Cardiac fibroblast (primary cell): ENCODE measurements at regions not wholly inside any gene's neighbourhood (a gene's known extent, or its start where the extent isn't known, plus 50 kb on each side); places are given as distances from the start of the nearest gene placed in this dataset.

Source experiments
- DNase-seq, 2 donors: peaks; one replicate each; pipeline versions ENCODE4 v3.0.0 to v3.0.0-alpha.2; 2010; ENCODE audit warnings: low read depth in 2 of 2
- H3K4me3 ChIP-seq, 2 donors: replicated peaks in 1 of 2; 1 replicate in 1 of 2; 2 replicates in 1 of 2; pipeline ENCODE4 v1.5.1; 2011; ENCODE audit warnings: low read depth in 2 of 2, low read length in 2 of 2, mild to moderate bottlenecking in 2 of 2, moderate library complexity in 1 of 2
- CTCF ChIP-seq: IDR thresholded peaks from one replicate; pipeline ENCODE4 v1.5.1; 2011; ENCODE audit warnings: low read depth, mild to moderate bottlenecking, low read length, inconsistent platforms

GRCh38 chr3:158882445-158882844, 80.6 kb downstream of the MFSD1 start:
- no peak for TF ChIP-seq CTCF
- DNase-seq, result no peak
- H3K4me3 ChIP-seq, result no peak overlapping the region

DNA sequence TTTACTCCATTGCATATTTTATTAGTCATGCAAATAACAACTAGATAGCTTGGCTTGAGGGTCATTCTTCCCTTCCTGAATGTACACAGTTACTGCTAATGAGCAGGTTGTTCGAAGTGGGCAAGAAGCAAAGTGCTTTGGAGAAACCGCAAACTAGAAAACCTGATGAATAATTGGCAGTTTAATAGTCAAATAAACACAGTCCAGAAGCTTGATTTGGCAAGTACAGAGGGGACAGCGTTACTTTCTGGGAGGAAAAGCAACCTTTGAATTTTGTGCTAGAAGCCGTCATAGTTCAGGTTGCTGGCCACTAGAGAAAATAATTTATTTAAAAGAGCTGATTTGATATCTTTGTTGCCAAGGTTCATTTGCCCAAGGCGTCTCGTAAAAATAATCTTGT, 94.9 kb downstream of the MFSD1 start:
- no peak for DNase-seq
- no peak for TF ChIP-seq CTCF
- H3K4me3 ChIP-seq, result no peak overlapping the region

- TF ChIP-seq CTCF, result no peak
- no peak overlapping the region for H3K4me3 ChIP-seq
- DNase-seq, result no peak
Observed at GRCh38 chr3:158906749-158907148, 104.9 kb downstream of the MFSD1 start.

DNA sequence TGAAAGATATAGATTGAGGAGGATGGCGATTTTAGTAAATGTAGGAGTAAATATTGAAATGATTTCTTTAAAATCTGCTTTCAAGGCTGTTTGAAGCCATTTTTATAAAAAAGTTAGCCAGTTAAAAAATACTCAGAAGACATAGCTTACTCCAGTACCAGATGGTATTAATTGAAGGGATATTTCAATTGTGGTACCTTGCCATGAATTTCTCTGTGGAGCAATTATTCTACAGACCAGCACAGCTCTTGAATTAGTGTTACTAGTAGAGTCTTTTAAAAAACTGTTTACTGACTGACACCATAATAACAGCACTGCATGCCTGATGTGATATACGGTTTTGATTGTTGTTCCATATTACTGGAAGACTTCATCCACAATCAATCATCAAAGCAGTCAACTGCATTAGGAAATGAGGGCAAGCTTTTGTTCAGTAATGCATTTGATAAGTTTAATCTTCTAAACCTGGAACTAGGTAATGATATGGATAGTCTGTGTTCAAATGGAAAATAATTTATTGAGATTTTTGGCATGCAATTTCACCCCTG, 106.4 kb downstream of the MFSD1 start:
- no peak for TF ChIP-seq CTCF
- no peak for DNase-seq
- no peak overlapping the region for H3K4me3 ChIP-seq

DNA sequence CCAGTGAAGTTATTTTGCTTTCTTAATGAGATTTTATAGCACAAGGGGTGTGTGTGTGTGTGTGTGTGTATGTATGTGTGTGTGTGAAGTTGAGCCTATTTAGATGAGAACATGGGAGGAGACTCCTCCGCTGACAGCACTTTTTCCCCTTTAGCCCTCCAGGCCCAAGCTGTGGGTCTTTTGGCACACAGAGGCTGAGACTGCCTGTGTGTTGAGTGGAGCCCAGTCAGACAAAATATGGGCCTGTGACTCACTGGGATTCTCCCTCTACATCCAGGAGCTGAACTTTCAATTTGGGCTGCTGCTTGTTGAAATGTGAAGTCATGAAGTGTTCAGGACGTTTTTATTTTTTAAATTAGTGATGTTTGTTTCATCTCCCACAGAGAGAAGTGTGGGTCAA, 108.0 kb downstream of the MFSD1 start:
- H3K4me3 ChIP-seq, result no peak overlapping the region
- peak in 1 of 2 donors; percentile 16 for DNase-seq
- TF ChIP-seq CTCF, result no peak

DNA sequence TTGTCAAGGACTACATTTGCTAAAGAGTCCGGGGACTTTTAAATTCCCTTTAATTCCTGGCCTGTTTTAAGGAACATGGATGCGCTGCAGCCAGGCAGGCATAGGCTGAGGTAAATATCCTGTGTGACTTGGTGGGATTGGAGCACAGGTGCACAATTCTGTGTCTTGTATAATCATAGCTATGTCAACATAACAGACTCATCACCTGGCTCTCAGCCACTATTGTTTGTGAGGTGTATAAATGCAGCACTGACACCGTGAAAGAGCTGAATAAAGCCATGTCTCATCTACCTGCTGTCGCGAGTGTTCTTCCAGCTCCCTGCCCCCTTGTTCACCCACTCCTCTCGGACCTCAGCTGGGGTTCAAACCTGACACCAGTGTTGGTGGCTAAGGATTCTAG, 109.7 kb downstream of the MFSD1 start:
- no peak for DNase-seq
- TF ChIP-seq CTCF, result no peak
- H3K4me3 ChIP-seq, result no peak overlapping the region

DNA sequence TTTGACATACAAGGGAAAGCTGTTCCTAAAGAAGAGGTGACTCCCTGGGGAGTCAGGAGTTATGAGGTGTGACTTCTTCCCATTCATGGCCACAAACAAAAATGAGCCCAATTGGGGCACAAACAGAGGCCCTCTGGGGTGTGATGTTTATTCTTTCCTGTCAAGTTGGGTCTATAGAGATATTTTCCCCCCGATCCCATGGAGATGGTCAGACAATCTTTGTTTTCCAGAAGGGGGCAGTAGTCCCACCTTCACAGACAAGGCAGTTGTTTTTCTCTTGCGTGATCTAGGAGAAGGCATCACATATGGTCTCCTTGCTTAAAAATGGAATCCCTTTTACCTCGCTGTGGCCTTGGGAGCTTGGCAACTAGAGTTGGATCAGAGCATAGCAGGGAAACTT, 110.3 kb downstream of the MFSD1 start:
- DNase-seq, result peak in 1 of 2 donors; percentile 17
- TF ChIP-seq CTCF, result peak; percentile 13
- H3K4me3 ChIP-seq, result no peak overlapping the region
